SIG-M5 (cell line): ENCODE measurements at regions not wholly inside any gene's neighbourhood (a gene's known extent, or its start where the extent isn't known, plus 50 kb on each side); places are given as distances from the start of the nearest gene placed in this dataset.

Experiments used
- DNase-seq: peaks from one replicate; lab custom pipeline; 2025; lab: John Stamatoyannopoulos, UW

DNA sequence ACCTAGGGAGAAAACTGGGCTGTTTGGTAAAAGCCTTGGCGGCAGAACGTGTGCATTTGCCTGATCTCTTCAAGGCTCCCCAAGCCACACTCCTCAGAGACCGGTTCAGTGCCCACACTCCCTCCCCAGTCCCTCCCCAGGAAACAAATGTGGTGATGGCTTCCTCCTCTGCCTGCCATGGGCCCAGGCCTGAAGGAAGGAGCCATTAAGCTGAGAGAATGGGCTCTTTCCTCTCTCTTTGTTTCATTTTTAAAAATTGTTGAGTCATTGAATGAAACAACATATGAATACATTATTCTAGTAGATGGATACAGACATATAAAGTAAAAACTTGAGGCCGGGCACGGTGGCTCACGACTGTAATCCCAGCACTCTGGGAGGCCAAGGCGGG lies 50.6 kb upstream of the YWHAQ start:
- no peak for DNase-seq

DNA sequence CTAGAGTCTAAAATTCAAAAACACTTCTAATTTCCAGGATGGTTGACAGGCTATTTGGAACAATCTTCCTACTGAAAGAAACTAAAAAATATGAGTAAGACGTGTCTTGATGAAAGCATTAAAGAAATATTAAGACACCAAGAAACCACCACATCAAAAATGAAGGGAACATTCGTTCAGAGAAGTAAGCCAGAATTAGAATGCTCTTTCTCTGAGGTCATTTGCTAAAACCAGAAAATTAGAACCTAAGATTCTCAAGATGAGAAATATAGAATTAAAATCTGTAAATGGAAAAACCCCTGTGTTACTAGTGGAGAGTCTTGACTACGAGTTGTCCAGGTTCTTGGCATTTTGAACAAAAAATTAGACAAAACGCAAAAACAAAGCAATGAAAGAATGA lies 54.8 kb upstream of the YWHAQ start:
- DNase-seq, result no peak

DNA sequence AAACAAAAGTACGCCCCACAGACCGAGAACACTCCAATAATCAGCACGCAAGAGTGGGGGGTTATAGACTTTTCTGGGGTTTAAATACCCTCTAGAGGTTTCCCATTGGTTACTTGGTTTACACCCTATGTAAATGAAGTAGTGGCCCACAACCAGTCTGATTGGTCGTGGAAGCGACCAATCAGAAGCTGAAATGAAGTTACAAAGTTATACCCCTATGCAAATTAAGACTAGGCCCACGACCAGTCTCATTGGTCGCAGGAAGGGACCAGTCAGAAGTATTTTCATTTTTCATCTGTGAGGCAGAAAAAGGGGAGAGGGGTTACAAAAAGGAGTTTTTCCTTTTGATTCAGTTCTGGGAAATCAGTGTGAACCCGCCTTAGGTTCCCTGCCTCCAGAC lies 55.3 kb upstream of the YWHAQ start:
- DNase-seq, result no peak

DNA sequence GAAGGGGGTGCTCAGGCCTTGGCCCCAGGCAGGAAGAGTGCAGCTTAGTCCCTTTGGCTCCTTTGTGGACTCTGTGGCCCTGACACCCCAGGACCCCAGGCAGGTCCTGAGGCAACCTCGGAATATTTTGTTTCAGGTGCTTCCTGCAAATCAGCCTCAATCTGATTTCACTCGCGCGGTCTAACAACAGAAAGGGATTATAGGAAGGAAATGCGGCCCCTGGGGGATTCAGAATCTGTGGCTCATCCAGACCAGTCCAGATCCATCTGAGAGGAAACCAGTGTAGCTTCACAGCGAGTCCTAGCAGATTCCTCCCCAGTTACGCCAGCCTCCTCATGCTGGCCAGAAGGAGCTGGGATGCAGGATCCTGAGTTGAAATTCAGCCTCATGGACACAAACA lies 59.5 kb upstream of the YWHAQ start:
- no peak for DNase-seq

DNA sequence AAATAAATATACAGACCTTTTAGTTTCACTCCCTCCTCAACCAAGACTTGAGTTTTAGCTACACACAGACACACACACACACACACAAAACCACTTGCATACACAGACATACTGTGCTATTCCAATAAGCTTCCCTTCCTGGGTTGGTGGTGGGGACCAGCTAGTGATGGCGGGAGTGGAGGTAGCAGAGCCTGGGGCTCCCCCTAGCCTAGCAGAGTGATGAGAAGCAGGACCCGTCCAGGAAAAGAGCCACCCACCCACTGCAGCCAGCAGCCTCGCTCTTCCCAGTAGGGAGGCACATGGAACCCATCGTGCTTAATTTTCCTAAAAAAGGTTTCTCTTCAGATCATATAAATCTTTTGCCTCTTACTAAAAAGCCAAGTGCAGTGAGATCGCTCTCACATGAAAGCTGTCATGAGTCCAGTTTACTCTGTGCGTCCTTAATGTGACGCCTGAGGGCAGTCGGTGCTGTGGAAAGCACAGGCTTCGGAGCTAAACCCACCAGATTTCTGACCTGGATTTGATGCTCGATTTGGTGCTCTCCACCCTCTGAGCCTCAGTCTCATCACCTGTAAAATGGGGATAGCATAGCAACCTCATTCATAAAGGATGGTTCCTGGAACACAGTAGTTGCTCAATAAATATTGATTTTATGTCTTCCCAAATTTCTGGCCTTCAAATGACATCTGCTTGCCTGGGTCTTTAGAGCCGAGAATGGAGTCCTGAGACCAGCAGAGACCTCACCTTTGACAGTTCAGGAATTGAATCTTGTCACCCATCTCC lies 60.1 kb upstream of the YWHAQ start:
- no peak for DNase-seq

DNA sequence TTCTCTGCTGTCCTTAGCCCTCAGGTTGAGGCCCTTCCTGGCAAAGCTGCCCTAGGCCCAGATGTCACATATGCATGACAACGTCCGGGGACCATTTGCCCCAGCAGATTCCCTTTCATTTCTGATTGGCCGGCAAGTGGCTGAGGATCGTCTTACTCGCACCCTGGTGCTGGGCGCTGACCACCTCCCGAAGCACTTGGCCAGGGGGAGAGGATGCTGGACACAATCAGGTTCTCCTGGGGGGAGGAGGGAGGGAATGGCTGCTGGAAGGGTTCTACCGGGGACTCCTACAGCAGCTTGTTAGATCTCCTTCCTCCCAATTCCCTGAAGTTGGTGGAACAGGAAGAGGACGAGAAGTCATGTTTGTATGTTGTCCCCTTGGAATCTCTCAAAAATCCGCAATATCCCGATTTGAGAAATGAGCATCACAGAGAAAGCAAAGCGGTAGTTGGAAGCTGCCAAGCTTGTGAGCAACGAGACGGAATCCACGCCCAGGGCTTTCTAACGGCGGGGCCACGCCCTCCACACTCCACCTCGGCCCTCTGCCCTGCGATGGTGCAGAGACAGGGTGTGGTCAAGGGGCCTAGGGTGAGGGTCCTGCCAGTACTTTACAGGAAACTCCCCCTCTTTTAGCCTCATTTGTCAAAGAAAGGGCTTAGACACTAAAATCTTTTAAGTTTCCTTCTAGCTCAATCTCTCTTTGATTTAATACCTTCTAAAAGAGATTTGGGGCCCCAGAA lies 61.8 kb upstream of the YWHAQ start:
- no peak for DNase-seq

DNA sequence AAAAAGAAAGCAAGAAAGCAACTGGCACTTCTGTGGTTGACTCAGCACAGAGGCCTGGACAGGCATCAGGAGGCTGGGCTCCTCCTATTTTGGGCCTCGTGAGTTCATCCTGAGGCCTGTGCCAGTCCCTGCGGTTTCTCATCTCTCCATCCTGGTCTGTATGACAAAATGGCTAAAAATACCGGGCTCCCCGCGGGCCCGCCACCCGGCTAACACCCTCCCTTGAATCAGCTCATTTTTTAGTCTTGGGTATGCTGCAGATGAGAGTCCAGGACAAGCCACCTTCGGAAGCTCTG lies 62.3 kb upstream of the YWHAQ start:
- no peak for DNase-seq

DNA sequence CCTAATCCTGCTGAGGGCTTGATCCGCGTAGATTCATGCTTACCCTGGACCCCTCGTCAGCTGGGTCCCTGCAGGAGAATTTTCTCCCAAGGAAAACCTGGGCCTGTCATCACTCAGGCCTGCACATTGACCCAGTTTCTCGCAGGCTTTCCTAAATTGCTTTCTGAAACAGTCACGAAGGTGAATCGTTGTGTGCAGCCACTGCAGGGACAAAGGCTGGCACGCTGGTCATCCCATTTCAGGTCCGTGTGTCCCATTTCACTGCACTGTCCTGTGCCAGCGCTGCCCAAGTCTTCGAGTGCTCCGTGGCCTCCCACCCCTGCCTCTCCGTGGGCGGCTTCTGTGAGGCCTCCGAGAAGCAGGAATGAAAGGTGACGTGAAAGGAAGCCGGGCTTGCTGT lies 62.8 kb upstream of the YWHAQ start:
- no peak for DNase-seq

DNA sequence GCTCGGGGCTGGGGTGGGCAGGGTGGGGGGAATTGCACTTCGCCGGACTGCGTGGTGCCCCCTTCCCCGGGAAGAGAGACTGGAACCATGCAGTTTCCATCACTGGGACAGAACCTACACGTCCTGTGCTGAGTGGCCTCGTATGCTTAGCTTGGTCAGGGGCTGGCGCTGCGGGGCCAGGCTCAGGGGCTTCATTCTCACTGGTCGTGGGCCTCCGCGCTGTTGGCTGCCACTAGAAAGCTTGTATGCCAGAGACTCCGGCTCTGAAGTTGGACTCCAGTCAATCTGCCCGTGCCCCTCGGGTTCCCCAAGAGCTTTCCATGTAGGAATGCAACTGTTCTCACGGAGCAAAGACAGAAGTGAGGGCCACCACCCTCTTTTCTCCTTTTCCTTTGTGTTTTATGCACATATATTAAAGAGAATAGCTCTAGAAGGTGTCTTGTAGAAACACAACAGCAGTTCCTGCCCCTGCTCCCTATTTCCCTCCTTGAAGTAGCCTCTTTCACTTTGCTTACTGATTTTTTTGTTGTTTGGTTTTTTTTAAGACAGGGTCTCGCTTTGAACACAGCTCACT lies 64.0 kb upstream of the YWHAQ start:
- DNase-seq, result no peak

DNA sequence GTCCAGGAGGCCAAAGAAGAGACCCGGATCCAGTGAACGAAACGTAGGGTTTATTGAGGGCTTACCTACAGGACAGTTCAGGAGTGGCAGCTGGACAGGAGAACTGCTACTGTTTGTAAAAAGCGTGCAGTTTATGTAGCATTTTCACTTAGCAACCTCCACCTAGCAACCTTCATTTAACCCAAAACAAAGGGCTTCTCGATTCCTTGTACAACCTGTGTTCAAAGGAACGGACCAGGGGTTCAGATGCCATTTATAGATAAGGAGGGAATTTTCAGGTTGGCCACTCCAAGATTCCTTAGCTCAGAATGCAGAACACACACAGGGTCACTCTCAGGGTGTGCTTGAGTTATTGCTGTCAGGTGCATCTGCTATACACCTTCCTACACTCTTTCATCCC lies 65.1 kb upstream of the YWHAQ start:
- no peak for DNase-seq

DNA sequence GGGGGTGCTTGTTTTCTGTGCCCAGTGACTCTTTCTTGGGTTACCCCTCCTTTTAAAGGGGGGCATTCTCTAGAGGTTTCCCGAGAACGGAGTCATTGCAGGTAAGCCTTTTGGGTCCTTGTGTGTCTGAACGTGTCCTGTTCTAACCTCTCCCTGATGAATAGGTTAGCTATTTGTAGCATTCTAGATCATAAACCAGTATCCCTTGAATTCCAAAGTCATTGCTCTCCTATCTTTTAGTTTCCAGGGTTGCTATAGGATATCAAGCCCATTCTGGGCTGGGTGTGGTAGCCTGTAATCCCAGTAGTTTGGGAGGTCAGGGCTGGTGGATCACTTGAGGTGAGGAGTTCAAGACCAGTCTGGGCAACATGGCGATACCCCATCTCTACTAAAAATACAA lies 65.9 kb upstream of the YWHAQ start:
- DNase-seq, result no peak

DNA sequence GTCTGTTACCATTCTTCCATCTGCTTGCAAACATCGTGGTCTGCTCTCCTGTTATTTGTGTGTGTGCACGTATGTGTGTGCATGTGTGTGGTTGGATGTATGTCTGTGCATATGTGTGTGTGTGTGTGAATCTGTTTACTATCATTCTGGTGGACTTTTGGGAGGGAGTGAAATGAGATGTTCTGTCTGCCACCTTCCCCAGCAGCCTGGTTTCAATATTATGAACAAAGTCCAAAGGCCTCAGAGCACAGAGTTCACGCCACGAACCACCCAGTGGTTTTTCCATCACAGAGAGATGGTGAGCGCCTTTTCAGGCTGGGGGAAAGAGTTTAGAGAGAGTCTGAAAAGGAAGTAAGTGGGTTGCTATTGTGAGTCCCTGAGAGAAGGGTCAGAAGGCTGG lies 67.1 kb upstream of the YWHAQ start:
- no peak for DNase-seq

DNA sequence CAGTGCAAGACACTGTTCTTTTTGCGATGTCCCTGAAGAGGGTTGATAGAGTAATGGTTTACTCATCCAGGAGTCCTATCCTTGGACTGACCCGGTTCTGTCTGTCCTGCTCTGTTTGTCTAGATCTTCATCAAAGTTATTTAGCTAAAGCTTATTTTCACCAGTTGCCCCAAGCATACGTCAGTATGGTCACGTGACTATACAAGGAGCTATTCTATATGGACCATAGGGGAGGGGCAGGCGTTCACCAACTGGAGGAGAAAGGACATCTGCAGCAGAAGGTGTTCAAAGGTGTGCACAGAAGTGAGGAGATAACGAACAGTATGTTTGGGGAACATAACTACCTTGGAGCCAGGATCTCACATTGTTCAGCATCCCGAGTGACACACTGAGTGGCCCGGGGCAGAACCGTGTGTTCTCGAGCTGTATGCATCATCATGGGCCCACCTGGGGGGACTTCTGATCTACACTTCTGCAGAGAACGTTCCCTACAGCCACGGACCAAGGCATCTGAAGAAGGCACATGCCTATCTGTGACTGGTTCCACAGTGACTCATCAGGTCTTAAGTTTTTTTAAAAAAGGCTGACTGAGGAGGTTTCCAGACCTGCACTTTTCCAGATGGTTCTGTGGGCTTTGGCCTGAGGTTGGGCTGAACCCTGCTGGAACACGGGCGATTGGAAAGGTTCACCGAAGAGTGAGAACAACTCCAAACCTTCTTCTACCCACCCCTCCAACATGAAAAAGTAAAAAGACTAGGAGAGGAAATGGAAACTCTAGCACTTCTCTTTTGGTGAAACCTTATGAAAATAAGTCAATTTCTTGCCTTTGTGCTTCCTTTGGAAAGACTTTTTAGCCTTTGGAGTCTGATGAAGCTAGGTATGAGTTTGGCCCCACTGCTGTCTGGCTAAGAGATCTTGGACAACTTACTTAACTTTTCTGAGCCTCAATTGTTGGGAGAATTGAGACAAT lies 68.6 kb upstream of the YWHAQ start:
- no peak for DNase-seq

DNA sequence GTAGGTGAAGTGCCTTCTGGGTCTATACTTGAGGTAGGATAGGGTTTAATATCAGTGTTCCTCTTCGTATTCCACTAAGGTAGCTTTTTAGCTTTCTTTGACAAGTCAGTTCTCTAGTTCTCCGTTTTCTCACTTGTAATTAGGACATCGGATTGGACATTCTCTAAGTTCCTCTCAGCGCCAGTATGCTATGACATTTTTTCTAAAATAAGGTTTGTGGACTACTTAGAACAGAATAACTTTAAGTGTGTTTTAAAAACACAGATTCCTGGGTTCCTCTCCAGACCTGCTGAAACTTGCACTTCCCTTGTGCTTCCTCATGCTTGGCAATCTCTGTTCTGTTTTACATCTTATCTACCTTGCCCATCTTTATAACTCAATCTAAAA lies 69.3 kb upstream of the YWHAQ start:
- no peak for DNase-seq

DNA sequence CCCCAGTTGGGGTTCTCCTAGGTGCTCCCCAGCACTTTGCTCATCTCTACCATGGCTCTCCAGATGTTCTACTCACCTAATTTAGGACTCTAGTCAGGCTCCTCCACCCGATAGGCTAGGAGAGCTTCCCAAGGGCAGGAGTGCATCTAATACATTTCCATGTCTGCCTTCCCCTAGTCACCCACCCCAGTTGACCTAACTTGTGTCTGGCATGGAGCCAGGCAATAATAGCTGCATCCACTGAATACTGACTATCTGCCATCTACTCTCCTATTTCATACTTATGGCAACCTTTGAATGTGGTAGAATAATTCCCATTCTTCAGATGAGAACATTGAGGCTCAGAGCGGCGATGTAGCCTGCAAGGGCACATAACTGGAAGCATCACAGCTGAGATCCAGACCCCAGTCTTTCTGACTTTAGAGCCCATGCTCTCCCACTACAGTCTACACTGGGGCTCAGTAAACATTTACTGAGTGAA lies 71.8 kb upstream of the YWHAQ start:
- DNase-seq, result no peak

DNA sequence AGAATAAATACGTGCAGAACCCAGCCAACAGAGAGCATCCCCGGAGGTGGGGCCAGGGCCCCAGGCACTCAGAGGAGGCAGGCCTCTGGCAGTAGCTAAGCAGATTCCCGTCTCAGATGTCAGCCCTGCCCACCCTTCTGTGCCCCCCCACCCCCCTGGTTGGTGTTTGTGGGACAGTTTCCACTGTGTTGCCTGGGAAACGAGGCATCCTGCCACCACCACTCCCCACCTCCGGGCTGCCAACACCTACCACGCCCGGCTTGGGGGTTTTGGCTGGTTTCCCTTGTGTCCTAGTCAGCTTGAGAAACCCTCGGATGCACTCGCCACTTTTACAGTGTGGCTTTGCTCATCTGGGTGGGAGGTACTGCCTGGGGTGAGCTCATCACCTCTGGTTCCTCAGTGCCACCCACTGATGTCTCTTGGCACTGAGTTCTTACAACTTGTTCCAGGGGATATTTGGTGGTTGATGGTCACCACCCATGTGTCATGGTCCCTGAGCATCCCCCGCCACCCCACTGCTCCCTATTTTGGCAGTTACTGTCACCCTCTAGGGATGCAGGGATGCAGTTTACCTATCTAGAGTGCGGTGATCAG lies 72.4 kb upstream of the YWHAQ start:
- no peak for DNase-seq

DNA sequence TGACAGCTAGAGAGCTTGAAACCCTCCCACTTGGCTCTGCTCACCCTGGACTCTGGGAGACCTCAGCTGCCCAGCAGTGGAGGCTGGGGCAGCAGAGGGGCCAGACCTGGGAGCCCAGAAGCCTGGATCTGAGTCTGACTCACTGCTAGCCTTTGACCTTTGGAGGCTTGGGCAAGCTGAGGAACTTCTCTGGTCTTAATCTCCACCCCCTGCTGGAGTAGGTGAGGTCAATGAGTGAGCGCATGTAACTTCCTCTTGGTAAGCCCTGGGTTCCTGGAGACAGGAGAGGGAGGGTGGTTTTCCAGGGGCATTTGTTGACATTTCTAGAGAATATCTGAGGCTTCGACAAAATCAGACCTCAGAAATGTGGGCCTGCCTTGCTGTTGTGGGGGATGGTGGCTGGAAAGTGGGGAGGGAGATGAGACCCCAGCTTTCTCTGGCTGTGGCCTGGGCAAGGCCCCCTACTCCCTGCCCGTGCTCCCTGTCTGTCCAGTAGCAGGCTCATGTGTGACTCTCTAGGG lies 73.0 kb upstream of the YWHAQ start:
- no peak for DNase-seq

DNA sequence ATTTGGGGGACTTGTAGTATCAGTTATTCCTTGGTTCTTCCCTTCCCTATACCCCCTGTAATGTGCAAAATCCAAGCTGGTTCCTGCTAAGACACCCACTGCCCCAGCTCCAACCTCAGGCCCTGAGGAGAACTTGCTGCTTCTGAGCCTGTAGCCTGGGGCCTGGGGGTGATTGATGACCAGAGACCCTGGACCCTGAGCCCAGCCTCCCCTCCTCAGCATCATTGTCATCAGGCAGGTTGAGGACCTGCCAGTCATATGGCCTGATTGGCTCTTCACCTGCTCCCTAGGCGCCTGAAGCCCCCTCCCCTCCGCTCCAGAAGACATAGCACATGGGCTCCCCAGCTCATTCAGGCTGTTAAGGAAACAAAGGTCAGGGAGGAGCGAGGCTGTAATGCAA lies 73.8 kb upstream of the YWHAQ start:
- no peak for DNase-seq

DNA sequence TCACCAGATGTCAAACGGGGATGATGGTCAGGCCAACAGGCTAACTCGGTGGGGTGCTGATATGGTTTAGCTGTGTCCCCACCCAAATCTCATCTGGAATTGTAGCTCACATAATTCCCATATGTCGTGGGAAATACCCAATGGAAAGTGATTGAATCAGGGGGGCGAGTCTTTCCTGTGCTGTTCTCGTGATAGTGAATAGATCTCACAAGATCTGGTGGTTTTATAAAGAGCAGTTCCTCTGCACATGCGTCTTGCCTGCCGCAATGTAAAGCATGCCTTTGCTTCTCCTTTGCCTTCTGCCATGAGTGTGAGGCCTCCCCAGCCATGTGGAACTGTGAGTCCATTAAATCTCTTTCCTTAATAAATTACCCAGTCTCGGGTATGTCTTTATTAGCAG lies 74.4 kb upstream of the YWHAQ start:
- DNase-seq, result no peak

DNA sequence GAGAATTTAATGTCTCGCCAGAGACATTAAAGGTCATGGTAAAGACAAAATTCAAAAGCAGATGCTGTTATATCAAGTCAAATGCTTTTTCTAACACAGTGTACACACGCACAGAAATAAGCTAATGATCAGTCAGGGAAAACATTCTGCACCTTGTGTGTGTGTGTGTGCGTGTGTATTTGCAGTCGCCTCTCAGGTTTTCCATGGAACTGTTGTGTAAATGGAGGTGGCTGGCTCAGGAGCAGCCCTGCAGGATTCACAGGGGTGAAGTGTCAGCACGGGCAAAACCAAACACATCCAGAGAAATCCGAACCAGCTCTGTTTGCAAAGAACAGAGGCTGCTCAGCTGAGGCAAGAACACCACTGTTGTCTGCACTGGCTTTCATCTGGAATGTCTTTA lies 76.2 kb upstream of the YWHAQ start:
- DNase-seq, result no peak

DNA sequence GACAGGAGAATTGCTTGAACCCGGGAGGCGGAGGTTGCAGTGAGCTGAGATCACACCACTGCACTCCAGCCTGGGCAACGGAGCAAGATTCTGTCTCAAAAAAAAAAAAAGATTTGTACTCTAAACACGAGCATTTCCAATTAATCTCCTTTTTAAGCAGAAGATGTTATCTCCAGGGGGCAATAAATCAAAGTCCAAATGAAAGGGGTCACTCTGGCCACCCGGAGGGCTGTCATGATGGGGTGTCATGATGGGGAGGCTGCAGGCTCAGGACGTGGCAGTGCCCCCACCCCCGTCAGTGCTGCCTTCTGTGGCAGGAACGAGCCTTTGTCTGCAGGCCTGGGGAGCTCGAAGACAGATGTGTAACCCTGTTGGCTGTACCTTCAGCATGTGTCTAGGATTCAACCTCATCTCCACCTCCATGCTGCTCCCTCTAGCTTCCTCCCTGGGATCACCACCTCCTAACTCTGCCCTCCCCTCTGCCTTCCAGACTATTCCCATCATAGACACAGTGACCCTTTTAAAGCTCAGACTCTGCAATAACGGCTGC lies 76.9 kb upstream of the YWHAQ start:
- no peak for DNase-seq
